ENCODE measurements at regions not wholly inside any gene's neighbourhood (a gene's known extent, or its start where the extent isn't known, plus 50 kb on each side); places are given as distances from the start of the nearest gene placed in this dataset.

- CTCF ChIA-PET, result no interaction called here
- Mint-ChIP-seq H3K36me3 (ENCODE audit: low read depth) (no peaks in the 10 kb centered on the region), H3K9me3 (peaks cover 2% of the 10 kb centered on the region), H3K27ac (no peak overlapping the region), H3K4me3 (no peak overlapping the region), H3K27me3 (no peaks in the 10 kb centered on the region), H3K4me1 (no peaks in the 10 kb centered on the region)
- DNase-seq, result no peak
- POLR2A ChIA-PET, result no interaction called here
Measured at GRCh38 chrX:125012585-125012984, 307.1 kb upstream of the TEX13C start.

DNA sequence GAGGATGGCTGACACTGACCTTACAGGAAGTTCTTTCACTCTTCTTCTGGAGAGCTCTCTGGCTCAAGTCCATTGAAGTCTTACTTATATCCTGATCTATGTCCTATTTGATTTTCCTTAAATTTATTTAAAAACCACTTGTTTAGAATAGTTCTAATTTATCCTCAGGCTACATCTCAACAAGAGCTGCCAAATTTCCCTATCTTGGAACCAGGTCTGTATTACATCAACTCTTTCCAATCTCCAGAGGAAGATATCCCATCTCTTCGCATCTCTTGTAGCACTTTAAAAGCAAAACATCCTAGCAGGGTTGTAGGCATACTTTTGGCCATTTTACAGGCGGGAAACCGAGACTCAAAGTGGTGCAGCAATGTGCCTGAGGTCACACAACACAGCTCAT is 290.5 kb upstream of the TEX13C start:
- Mint-ChIP-seq H3K36me3 (ENCODE audit: low read depth) (no peaks in the 10 kb centered on the region), H3K4me1 (no peaks in the 10 kb centered on the region), H3K9me3 (no peaks in the 10 kb centered on the region), H3K27ac (no peak overlapping the region), H3K4me3 (no peak overlapping the region), H3K27me3 (no peaks in the 10 kb centered on the region)
- ChIA-PET CTCF (no interaction called here), POLR2A (no interaction called here)
- no peak for DNase-seq

All from activated CD4-positive, alpha-beta T cell treated with anti-CD3 and anti-CD28 coated beads, Interleukin-2, amount 10 ng/mL, durations not matched to agents 7 days and 5 days (primary cell).